ENCODE measurements at regions not wholly inside any gene's neighbourhood (a gene's known extent, or its start where the extent isn't known, plus 50 kb on each side); places are given as distances from the start of the nearest gene placed in this dataset.
"Not testable (repeated sequence)": the region's sequence is repeated elsewhere in the genome, so short reads cannot be mapped to it uniquely, and the experiment has no call there.

DNA sequence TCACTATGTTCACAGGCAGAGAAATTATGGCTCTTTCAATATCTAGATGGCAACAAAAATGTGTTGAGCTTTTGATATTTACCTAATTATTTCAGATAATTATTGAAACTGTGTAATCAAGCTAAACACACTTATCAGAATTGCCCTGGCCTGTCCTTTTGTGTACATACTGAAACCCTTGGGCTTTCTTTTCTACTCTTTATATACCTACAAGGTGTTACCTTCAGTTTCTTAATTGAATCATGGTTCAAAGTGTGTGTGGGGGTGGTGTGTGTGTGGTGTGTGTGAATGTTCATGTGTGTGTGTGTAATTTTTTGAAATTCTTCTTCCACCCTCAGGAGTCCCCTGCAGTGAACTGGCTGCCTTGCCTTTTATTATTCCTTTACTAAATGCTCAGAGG is 506.8 kb upstream of the SOX9 start:
- no peak for DNase-seq
- POLR2A ChIA-PET: no interaction called here
- Histone ChIP-seq H2AFZ (ENCODE audit: insufficient read depth, low read depth, low read length, poor library complexity, severe bottlenecking) (no peak overlapping the region), H3K9ac (ENCODE audit: low read length) (no peak overlapping the region), H3K4me3 (ENCODE audit: control extremely low read depth in 1 of 5, extremely low read depth in 1 of 5, insufficient read depth in 1 of 5, low read depth in 2 of 5, low read length in 4 of 5) (no peak overlapping the region), H3K4me1 (ENCODE audit: control insufficient read depth in 2 of 2, insufficient read depth in 2 of 2, low read length in 2 of 2) (no peaks in the 10 kb centered on the region), H4K20me1 (ENCODE audit: control insufficient read depth, insufficient read depth, low read length, poor library complexity, severe bottlenecking) (no peaks in the 10 kb centered on the region), H3K4me2 (replicated peaks; ENCODE audit: low read depth, low read length, poor library complexity, severe bottlenecking) (no peak overlapping the region), H3K9me3 (ENCODE audit: control extremely low read depth in 1 of 3, control insufficient read depth in 2 of 3, insufficient read depth in 1 of 3, low read length in 2 of 3) (peaks cover 0 to 7% (median 5%) of the 10 kb centered on the region in 3 donors), H3K27ac (ENCODE audit: low read length in 2 of 2) (no peak overlapping the region), H3K36me3 (replicated peaks in 1 of 2; ENCODE audit: control extremely low read depth in 1 of 2, control insufficient read depth in 1 of 2, extremely low read depth in 1 of 2, insufficient read depth in 2 of 2, low read length in 1 of 2) (no peaks in the 10 kb centered on the region), H3K79me2 (ENCODE audit: control insufficient read depth, insufficient read depth, low read length) (no peaks in the 10 kb centered on the region), H3K27me3 (replicated peaks in 1 of 4; ENCODE audit: control extremely low read depth in 1 of 4, control insufficient read depth in 3 of 4, insufficient read depth in 4 of 4, low read length in 3 of 4) (no peaks in the 10 kb centered on the region)
- no peaks in the 10 kb centered on the region for H3K4me1 Mint-ChIP-seq
- peaks cover 7% of the 10 kb centered on the region for H3K9me3 Mint-ChIP-seq (ENCODE audit: insufficient read depth)
- TF ChIP-seq EZH2 (IDR thresholded peaks at IDR 0.05; ENCODE audit: borderline replicate concordance, insufficient read depth, low read depth, low read length, poor library complexity, severe bottlenecking): no peak
- TF ChIP-seq, protein P1, sequence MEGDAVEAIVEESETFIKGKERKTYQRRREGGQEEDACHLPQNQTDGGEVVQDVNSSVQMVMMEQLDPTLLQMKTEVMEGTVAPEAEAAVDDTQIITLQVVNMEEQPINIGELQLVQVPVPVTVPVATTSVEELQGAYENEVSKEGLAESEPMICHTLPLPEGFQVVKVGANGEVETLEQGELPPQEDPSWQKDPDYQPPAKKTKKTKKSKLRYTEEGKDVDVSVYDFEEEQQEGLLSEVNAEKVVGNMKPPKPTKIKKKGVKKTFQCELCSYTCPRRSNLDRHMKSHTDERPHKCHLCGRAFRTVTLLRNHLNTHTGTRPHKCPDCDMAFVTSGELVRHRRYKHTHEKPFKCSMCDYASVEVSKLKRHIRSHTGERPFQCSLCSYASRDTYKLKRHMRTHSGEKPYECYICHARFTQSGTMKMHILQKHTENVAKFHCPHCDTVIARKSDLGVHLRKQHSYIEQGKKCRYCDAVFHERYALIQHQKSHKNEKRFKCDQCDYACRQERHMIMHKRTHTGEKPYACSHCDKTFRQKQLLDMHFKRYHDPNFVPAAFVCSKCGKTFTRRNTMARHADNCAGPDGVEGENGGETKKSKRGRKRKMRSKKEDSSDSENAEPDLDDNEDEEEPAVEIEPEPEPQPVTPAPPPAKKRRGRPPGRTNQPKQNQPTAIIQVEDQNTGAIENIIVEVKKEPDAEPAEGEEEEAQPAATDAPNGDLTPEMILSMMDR (IDR thresholded peaks at IDR 0.05): no peak
- no peak for ATAC-seq (ENCODE audit: low read depth)
- H3K4me3 Mint-ChIP-seq: no peak overlapping the region
- H3K27me3 Mint-ChIP-seq: no peaks in the 10 kb centered on the region
- intact Hi-C loops (cut with micrococcal nuclease): no loop called here
- H3K27ac Mint-ChIP-seq: no peak overlapping the region
- CTCF ChIA-PET: no interaction called here

DNA sequence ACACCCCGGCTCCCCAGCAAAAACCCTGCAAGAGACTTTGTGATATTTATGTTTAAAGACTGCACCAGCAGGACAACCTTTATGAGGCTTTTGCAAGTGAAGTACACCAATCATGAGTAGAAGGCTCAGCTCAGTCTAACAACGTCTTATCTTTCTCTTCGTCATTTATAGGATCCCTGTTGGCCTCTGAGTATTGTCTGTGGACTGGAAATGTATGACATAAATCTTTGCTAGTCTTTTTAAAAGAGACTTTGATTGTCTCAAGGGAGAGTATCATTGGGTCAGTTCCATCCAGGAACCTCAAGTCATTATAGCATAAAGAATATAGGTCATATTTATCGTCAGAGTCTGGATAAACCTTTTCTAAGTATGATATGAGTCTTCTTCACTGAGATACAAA is 505.0 kb upstream of the SOX9 start:
- H3K4me1 Mint-ChIP-seq: no peaks in the 10 kb centered on the region

DNA sequence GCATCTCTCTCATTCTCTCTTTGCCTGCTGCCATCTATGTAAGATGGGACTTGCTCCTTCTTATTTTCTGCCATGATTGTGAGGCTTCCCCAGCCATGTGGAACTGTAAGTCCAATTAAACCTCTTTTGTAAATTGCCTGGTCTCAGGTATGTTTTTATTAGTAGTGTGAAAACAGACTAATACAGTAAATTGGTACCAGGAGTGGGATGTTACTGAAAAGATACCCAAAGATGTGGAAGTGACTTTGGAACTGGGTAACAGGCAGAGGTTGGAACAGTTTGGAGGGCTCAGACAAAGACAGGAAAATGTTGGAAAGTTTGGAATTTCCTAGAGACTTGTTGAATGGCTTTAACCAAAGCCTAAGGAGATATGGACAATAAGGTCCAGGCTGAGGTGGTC is 503.1 kb upstream of the SOX9 start:
- H3K4me3 ChIP-seq (ENCODE audit: control extremely low read depth in 1 of 5, extremely low read depth in 1 of 5, insufficient read depth in 1 of 5, low read depth in 2 of 5, low read length in 4 of 5); H3K27ac ChIP-seq (ENCODE audit: low read length in 2 of 2); H3K9me3 Mint-ChIP-seq (ENCODE audit: insufficient read depth); POLR2A ChIA-PET; H4K20me1 ChIP-seq (ENCODE audit: control insufficient read depth, insufficient read depth, low read length, poor library complexity, severe bottlenecking); H3K4me2 ChIP-seq (replicated peaks; ENCODE audit: low read depth, low read length, poor library complexity, severe bottlenecking); H3K4me1 Mint-ChIP-seq; CTCF ChIA-PET; H3K79me2 ChIP-seq (ENCODE audit: control insufficient read depth, insufficient read depth, low read length); DNase-seq; intact Hi-C loops (cut with micrococcal nuclease); H3K27me3 ChIP-seq (replicated peaks in 1 of 4; ENCODE audit: control extremely low read depth in 1 of 4, control insufficient read depth in 3 of 4, insufficient read depth in 4 of 4, low read length in 3 of 4); H3K4me3 Mint-ChIP-seq; H3K27ac Mint-ChIP-seq; H2AFZ ChIP-seq (ENCODE audit: insufficient read depth, low read depth, low read length, poor library complexity, severe bottlenecking); H3K36me3 ChIP-seq (replicated peaks in 1 of 2; ENCODE audit: control extremely low read depth in 1 of 2, control insufficient read depth in 1 of 2, extremely low read depth in 1 of 2, insufficient read depth in 2 of 2, low read length in 1 of 2); H3K4me1 ChIP-seq (ENCODE audit: control insufficient read depth in 2 of 2, insufficient read depth in 2 of 2, low read length in 2 of 2); ATAC-seq (ENCODE audit: low read depth); H3K27me3 Mint-ChIP-seq; H3K9ac ChIP-seq (ENCODE audit: low read length): not testable (repeated sequence)
- H3K9me3 ChIP-seq (ENCODE audit: control extremely low read depth in 1 of 3, control insufficient read depth in 2 of 3, insufficient read depth in 1 of 3, low read length in 2 of 3): peaks cover 0 to 14% (median 7%) of the 10 kb centered on the region in 3 donors

More for the DNA sequence above, 505.0 kb upstream of the SOX9 start:
- no peaks in the 10 kb centered on the region for H4K20me1 ChIP-seq (ENCODE audit: control insufficient read depth, insufficient read depth, low read length, poor library complexity, severe bottlenecking)
- H3K27ac Mint-ChIP-seq: no peak overlapping the region
- no peak overlapping the region for H3K4me2 ChIP-seq (replicated peaks; ENCODE audit: low read depth, low read length, poor library complexity, severe bottlenecking)
- ATAC-seq (ENCODE audit: low read depth) (no peak), DNase-seq (no peak)
- no peak overlapping the region for H3K4me3 Mint-ChIP-seq
- H3K4me3 ChIP-seq (ENCODE audit: control extremely low read depth in 1 of 5, extremely low read depth in 1 of 5, insufficient read depth in 1 of 5, low read depth in 2 of 5, low read length in 4 of 5): no peak overlapping the region
- peaks cover 7% of the 10 kb centered on the region for H3K9me3 Mint-ChIP-seq (ENCODE audit: insufficient read depth)
- no peak overlapping the region for H3K27ac ChIP-seq (ENCODE audit: low read length in 2 of 2)
- H3K27me3 Mint-ChIP-seq: no peaks in the 10 kb centered on the region
- H3K27me3 ChIP-seq (replicated peaks in 1 of 4; ENCODE audit: control extremely low read depth in 1 of 4, control insufficient read depth in 3 of 4, insufficient read depth in 4 of 4, low read length in 3 of 4): no peaks in the 10 kb centered on the region
- TF ChIP-seq, protein P1 (IDR thresholded peaks at IDR 0.05): no peak
- no peak for TF ChIP-seq EZH2 (IDR thresholded peaks at IDR 0.05; ENCODE audit: borderline replicate concordance, insufficient read depth, low read depth, low read length, poor library complexity, severe bottlenecking)
- H3K9ac ChIP-seq (ENCODE audit: low read length): no peak overlapping the region
- no peak overlapping the region for H2AFZ ChIP-seq (ENCODE audit: insufficient read depth, low read depth, low read length, poor library complexity, severe bottlenecking)
- ChIA-PET CTCF (no interaction called here), POLR2A (no interaction called here)
- peaks cover 0 to 8% (median 7%) of the 10 kb centered on the region in 3 donors for H3K9me3 ChIP-seq (ENCODE audit: control extremely low read depth in 1 of 3, control insufficient read depth in 2 of 3, insufficient read depth in 1 of 3, low read length in 2 of 3)
- 50% methylated on average over 1 of the region's 4 CpGs for WGBS (ENCODE audit: insufficient coverage)
- H3K79me2 ChIP-seq (ENCODE audit: control insufficient read depth, insufficient read depth, low read length): no peaks in the 10 kb centered on the region
- no peaks in the 10 kb centered on the region for H3K36me3 ChIP-seq (replicated peaks in 1 of 2; ENCODE audit: control extremely low read depth in 1 of 2, control insufficient read depth in 1 of 2, extremely low read depth in 1 of 2, insufficient read depth in 2 of 2, low read length in 1 of 2)
- H3K4me1 ChIP-seq (ENCODE audit: control insufficient read depth in 2 of 2, insufficient read depth in 2 of 2, low read length in 2 of 2): no peaks in the 10 kb centered on the region
- intact Hi-C loops (cut with micrococcal nuclease): no loop called here

Measured in B cell (primary cell).